GM18951 (cell line): ENCODE measurements at regions not wholly inside any gene's neighbourhood (a gene's known extent, or its start where the extent isn't known, plus 50 kb on each side); places are given as distances from the start of the nearest gene placed in this dataset.
"Not testable (repeated sequence)": the region's sequence is repeated elsewhere in the genome, so short reads cannot be mapped to it uniquely, and the experiment has no call there.

ENCODE experiments used
- POLR2A ChIP-seq: IDR thresholded peaks from 4 replicates; pipeline ENCODE4 v1.6.1; 2011; ENCODE audit warnings: mild to moderate bottlenecking; ENCODE audit not compliant: insufficient read length, insufficient read depth; ENCODE audit errors: extremely low read depth
- in situ Hi-C: fragments of 300-500 bp; cut with MboI; formaldehyde crosslinking; loops from one replicate; pipeline ENCODE4 v1.12.0; 2022; ENCODE audit warnings: low sequenced_read_pairs, mixed read lengths, inconsistent platforms; ENCODE audit not compliant: unreplicated experiment

- TF ChIP-seq POLR2A, result no peak
- in situ Hi-C loops, result no loop called here
Observed at GRCh38 chr10:65365878-65366277, 1560.0 kb upstream of the LRRTM3 start.

GRCh38 chr10:65367706-65368105 lies 1558.1 kb upstream of the LRRTM3 start:
- in situ Hi-C loops, result no loop called here
- no peak for TF ChIP-seq POLR2A

GRCh38 chr10:65375528-65375927 lies 1550.3 kb upstream of the LRRTM3 start:
- no peak for TF ChIP-seq POLR2A
- in situ Hi-C loops, result no loop called here

DNA sequence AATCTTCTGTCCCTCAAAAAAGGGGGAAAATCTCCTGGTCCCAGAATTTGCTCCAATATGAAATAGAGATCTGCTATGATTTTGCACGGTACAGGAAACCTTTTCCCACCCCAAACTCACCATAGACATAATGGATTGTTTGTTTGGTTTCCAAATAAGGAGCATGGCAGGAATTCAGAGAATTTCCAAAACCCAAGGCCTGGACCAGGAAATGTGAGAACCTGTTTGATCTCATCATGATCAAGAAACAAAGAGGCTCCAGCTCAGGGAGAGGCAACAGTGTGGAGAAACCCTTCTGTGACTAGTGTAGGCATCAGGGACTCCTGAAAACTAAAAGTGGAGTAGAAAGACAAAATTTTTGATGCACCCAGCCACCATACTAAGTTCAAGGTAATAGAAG lies 1548.1 kb upstream of the LRRTM3 start:
- in situ Hi-C loops, result no loop called here
- TF ChIP-seq POLR2A, result no peak

GRCh38 chr10:65394502-65395297 lies 1531.1 kb upstream of the LRRTM3 start:
- TF ChIP-seq POLR2A, result no peak
- in situ Hi-C loops, result no loop called here

DNA sequence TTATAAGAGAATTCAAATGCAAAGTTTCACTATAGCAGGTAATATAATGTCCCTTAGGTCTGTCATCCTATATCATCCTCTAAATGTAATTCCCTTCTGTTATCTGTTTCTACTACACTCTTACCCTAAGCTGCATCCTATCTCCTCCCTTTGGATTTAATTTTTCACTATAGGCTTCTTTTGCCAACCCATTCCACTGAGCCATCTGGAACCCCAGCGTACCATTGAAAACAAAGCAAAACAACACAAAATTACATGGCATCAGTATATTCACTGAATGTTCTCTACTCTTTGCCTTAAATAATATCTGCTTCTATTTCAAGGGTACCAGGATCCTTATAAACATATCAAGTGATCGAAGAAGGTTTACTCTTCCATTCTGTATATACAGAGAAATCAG lies 1530.2 kb upstream of the LRRTM3 start:
- no peak for TF ChIP-seq POLR2A
- in situ Hi-C loops, result no loop called here

- in situ Hi-C loops, result no loop called here
- TF ChIP-seq POLR2A, result no peak
Observed at GRCh38 chr10:65396997-65397396, 1528.8 kb upstream of the LRRTM3 start.

DNA sequence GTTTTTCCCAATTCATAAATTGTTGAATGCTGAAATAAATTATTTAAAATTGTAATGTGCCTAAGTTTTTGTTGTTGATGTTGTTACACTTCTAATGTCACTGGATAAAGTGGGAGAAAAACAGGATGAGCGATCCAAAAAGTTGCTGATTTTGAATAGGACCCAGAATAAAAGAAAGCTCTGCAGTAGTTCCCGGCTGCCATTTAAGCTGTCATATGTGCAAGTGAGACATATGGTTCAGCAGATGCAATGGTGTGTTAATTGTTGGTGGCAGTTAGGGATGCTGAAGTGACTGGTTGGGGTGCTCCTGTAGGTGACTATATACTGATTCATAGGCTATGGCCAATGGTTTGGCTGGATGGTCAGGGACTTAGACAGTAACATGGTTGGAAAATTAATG lies 1517.4 kb upstream of the LRRTM3 start:
- in situ Hi-C loops, result no loop called here
- TF ChIP-seq POLR2A, result no peak

DNA sequence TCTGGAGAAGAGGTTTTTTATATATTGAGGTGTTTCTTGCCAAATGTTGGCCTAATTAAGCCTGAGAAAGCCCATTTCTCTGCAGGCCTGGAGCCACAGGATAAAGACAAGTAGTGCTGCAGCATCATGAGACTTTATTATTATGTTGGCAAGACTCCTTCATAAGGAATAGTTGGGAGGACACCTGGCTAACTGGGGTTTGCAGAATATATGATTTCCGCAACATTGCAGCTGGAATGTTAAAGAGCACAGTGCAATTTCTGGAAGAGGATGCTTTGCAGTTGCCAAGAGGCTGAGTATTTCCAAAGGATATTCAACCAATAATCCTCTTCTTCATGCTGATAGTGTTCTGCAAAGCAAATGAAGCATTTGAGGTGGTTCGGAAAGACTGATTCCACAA lies 1512.8 kb upstream of the LRRTM3 start:
- TF ChIP-seq POLR2A, result no peak
- in situ Hi-C loops, result no loop called here

DNA sequence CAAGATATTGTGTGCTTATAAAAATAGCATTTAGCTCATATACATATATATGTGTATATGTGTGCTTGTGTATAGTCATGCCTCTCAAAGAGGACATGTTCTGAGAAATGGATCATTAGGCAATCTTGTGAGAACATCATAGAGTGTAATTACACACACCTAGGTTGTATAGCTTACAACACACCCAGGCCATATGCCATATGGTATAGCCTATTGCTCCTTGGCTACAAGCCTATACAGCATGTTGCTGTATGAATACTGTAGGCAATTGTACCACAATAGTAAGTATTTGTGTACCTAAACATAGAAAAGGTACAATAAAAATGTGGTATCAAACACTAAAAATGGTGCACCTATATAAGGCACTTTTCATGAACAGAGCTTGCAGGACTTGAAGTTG lies 1510.5 kb upstream of the LRRTM3 start:
- in situ Hi-C loops, result no loop called here
- TF ChIP-seq POLR2A, result no peak

GRCh38 chr10:65416094-65416493 lies 1509.7 kb upstream of the LRRTM3 start:
- no peak for TF ChIP-seq POLR2A
- in situ Hi-C loops, result no loop called here

DNA sequence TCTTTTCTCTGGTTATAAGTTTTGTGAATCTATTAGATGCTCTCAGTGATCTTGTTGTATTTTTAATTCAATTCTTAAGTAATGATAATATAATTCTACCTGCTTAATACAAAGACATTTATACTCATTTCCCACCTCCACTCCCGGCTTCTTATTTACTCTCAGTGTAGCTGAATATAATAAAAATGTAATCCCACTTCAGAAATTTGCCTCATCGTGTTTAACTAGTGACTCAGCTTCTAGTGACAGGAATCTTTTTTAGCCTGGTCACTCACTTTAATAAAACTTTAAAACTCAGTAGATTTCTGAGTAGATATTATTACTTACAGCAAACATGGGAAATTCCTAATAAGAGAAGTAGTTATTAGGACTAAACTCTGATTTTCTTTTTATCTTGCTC lies 1506.2 kb upstream of the LRRTM3 start:
- TF ChIP-seq POLR2A, result no peak
- in situ Hi-C loops, result no loop called here

DNA sequence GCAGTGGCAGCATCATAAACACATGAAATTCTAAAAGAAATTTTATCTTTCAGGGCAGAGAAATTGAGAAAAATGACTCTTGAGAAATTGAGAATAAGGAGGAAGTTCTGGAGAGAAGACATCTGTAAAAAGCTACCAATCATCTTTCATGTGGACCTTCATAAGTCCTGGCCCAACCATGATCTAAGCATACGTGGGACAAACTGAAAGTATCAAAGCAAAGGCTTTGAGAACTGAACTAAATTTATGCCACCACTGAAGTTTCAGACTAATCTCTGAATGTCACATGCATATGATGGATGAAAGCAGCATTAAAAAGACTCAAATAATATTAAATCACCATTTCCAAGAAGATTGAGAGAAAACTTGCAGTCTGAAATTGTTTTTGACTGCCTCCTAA lies 1502.8 kb upstream of the LRRTM3 start:
- no peak for TF ChIP-seq POLR2A
- in situ Hi-C loops, result no loop called here

DNA sequence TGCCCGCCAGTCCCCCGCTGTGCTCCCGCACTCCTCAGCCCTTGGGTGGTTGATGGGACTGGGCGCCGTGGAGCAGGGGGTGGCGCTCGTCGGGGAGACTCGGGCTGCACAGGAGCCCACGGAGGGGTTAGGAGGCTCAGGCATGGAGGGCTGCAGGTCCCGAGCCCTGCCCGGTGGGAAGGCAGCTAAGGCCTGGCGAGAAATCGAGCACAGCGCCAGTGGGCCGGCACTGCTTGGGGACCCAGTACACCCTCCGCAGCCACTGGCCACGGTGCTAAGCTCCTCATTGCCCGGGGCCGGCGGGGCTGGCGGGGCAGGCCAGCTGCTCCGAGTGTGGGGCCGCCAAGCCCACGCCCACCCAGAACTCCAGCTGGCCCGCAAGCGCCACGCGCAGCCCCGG lies 1496.5 kb upstream of the LRRTM3 start:
- in situ Hi-C loops, result not testable (repeated sequence)

- in situ Hi-C loops, result no loop called here
- no peak for TF ChIP-seq POLR2A
Observed at GRCh38 chr10:65430979-65431378, 1494.9 kb upstream of the LRRTM3 start.
